Common myeloid progenitor, CD34-positive (primary cell): ENCODE measurements at regions not wholly inside any gene's neighbourhood (a gene's known extent, or its start where the extent isn't known, plus 50 kb on each side); places are given as distances from the start of the nearest gene placed in this dataset.

ENCODE experiments used
- CTCF ChIA-PET: fragments of 350-600 bp; sonication (Branson Sonifier 250); formaldehyde crosslinking; loops from one replicate; lab custom pipeline; 2021; ENCODE audit warnings: antibody characterized with exemption; lab: Charles Lee
- POLR2A ChIA-PET: fragments of 350-600 bp; sonication (Branson Sonifier 250); formaldehyde crosslinking; loops from one replicate; lab custom pipeline; 2021; ENCODE audit warnings: antibody characterized with exemption; lab: Charles Lee
- DNase-seq, 3 donors: peaks; one replicate each; pipeline versions ENCODE4 v3.0.0 to v3.0.0-alpha.2; 2013
- H3K27ac ChIP-seq, 2 experiments: 1 replicate in 1 of 2; 2 replicates in 1 of 2; pipeline ENCODE4 v1.7.0; 2013; ENCODE audit warnings: inconsistent platforms in 2 of 2, low read length in 2 of 2, mild to moderate bottlenecking in 2 of 2, low read depth in 1 of 2, moderate library complexity in 1 of 2; ENCODE audit not compliant: severe bottlenecking in 2 of 2, insufficient read depth in 1 of 2, poor library complexity in 1 of 2
- H3K27me3 ChIP-seq, 5 experiments: replicated peaks in 2 of 5; 1 replicate in 3 of 5; 2 replicates in 2 of 5; pipeline versions ENCODE4 v1.6.1 to v1.7.0; 2013; ENCODE audit warnings: low read length in 4 of 5, mild to moderate bottlenecking in 2 of 5, moderate library complexity in 2 of 5, inconsistent platforms in 1 of 5; ENCODE audit not compliant: insufficient read depth in 5 of 5, control insufficient read depth in 4 of 5
- H3K36me3 ChIP-seq, 4 experiments: 1 replicate in 2 of 4; 2 replicates in 2 of 4; pipeline versions ENCODE4 v1.6.1 to v1.7.0; 2013; ENCODE audit warnings: low read length in 3 of 4, control low read depth in 1 of 4, mild to moderate bottlenecking in 1 of 4; ENCODE audit not compliant: control insufficient read depth in 4 of 4, insufficient read depth in 4 of 4
- H3K4me1 ChIP-seq, 4 experiments: 1 replicate in 3 of 4; 2 replicates in 1 of 4; pipeline versions ENCODE4 v1.6.1 to v1.7.1; 2013; ENCODE audit warnings: low read length in 3 of 4, mild to moderate bottlenecking in 3 of 4, control low read depth in 1 of 4, inconsistent platforms in 1 of 4, moderate library complexity in 1 of 4; ENCODE audit not compliant: control insufficient read depth in 4 of 4, insufficient read depth in 4 of 4; ENCODE audit errors: control extremely low read depth in 1 of 4
- H3K4me3 ChIP-seq, 7 experiments: 1 replicate in 4 of 7; 2 replicates in 3 of 7; pipeline versions ENCODE4 v1.5.1 to v1.7.0; 2013; ENCODE audit warnings: mild to moderate bottlenecking in 7 of 7, low read length in 6 of 7, moderate library complexity in 6 of 7, inconsistent platforms in 2 of 7, low read depth in 2 of 7, control low read depth in 1 of 7; ENCODE audit not compliant: insufficient read depth in 4 of 7, control insufficient read depth in 1 of 7; ENCODE audit errors: extremely low read depth in 1 of 7
- H3K9me3 ChIP-seq, 5 experiments: 1 replicate in 4 of 5; 2 replicates in 1 of 5; pipeline versions ENCODE4 v1.6.1 to v1.7.1; 2013; ENCODE audit warnings: low read length in 4 of 5, mild to moderate bottlenecking in 2 of 5, inconsistent platforms in 1 of 5, low read depth in 1 of 5, moderate library complexity in 1 of 5; ENCODE audit not compliant: control insufficient read depth in 4 of 5, insufficient read depth in 2 of 5; ENCODE audit errors: control extremely low read depth in 1 of 5
- WGBS: methylation state at CpG from one replicate; pipeline ENCODE4 v1.1.5; 2013; ENCODE audit not compliant: insufficient coverage; 5-methylcytosine and 5-hydroxymethylcytosine counted together

DNA sequence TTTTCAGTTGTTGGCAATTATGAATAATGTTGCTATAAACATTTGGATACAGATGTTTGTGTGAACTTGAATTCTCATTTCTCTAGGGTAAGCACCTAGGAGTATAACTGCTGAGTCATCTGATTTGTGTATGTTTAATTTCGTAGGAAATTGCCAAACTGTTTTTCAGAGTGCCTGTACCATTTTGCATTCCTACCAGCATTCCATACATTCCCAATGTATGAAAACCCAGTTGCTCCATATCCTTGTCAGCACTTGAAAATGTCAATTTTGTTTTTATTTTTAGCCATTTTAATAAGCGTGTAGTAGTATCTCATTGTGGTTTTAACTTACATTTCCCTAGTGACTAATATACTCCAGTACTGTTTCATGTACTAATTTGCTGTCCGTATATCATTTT, 98.5 kb upstream of the TSC22D2 start:
- Histone ChIP-seq H3K27me3 (no peaks in the 10 kb centered on the region), H3K27ac (no peak overlapping the region), H3K4me1 (no peaks in the 10 kb centered on the region), H3K9me3 (no peaks in the 10 kb centered on the region), H3K4me3 (no peak overlapping the region), H3K36me3 (no peaks in the 10 kb centered on the region)
- CTCF ChIA-PET: no interaction called here
- 100% methylated on average over 1 of the region's 3 CpGs for WGBS
- no peak for DNase-seq
- POLR2A ChIA-PET: no interaction called here

DNA sequence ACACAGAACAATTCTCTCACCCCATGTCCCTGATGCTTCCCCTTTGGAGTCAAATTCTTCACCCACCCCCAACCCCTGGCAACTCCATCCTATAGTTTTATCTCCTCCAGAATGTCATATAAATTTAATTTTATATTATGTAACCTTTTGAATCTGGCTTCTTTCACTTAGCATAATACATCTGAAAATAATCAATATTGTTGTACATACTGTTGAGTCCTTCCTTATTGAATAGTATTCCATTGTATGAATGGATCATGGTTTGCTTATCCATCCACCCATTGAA, 98.9 kb upstream of the TSC22D2 start:
- Histone ChIP-seq H3K4me1 (no peaks in the 10 kb centered on the region), H3K27ac (no peak overlapping the region), H3K9me3 (no peaks in the 10 kb centered on the region), H3K27me3 (no peaks in the 10 kb centered on the region), H3K4me3 (no peak overlapping the region), H3K36me3 (no peaks in the 10 kb centered on the region)
- ChIA-PET POLR2A (no interaction called here), CTCF (no interaction called here)
- DNase-seq: no peak

DNA sequence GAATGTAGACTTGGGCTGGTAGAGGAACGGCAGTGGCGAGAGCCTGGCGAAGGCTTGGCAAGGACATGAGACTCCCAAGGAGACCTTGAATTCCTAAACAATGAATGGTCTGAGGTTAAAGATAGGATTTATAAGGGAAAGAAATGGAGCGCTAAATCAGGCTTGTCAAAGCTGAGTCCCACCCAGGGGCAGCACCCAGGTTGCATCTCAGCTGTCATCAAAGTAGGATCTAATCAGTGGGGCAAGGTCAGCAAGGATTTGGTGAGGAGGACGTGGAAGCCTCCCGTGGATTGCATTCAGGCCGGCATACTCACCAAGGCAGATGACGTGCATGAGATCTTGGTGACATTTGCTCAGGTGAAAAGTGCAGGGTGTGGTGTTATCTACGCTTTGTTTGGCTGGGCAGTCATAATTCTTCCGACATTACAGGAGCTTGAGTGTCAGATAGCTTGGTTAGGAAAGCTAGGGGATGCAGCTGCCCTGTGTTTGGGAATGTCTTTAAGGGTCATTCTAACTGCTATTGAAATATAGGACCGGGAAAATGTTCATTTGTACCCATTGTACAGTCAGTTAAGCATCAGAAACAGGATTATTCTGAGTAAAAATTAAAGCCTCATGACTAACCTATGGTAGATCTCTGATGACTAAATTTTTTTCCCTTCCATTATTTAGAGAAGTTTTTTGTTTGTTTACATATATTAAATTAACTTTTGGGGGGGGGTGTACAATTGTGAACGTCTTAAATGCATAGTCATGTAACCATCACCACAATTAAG, 99.4 kb upstream of the TSC22D2 start:
- H3K4me1 ChIP-seq: no peaks in the 10 kb centered on the region
- WGBS: 96% methylated on average over 11 of the region's 12 CpGs
- H3K9me3 ChIP-seq: no peaks in the 10 kb centered on the region
- DNase-seq: no peak
- no peak overlapping the region for H3K27ac ChIP-seq
- no peaks in the 10 kb centered on the region for H3K36me3 ChIP-seq
- POLR2A ChIA-PET: no interaction called here
- H3K4me3 ChIP-seq: no peak overlapping the region
- CTCF ChIA-PET: no interaction called here
- H3K27me3 ChIP-seq: no peaks in the 10 kb centered on the region

DNA sequence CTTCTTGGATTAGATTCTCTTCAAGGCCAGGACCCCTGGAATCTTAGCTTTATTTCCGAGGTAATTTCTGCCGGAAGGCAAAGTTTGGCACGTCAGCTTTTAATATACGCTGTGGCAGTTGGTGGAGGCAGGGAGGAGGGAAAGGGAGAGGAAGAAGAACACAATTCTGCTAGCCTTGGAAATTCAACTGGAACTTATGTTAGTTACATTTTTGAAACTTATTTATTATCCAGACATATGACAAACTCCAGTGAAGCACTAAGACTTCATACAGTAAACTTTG, 100.1 kb upstream of the TSC22D2 start:
- ChIA-PET POLR2A (no interaction called here), CTCF (no interaction called here)
- H3K4me3 ChIP-seq: no peak overlapping the region
- H3K36me3 ChIP-seq: no peaks in the 10 kb centered on the region
- WGBS: 100% methylated on average over 1 of the region's 4 CpGs
- H3K27ac ChIP-seq: no peak overlapping the region
- no peaks in the 10 kb centered on the region for H3K4me1 ChIP-seq
- H3K27me3 ChIP-seq: no peaks in the 10 kb centered on the region
- DNase-seq: no peak
- no peaks in the 10 kb centered on the region for H3K9me3 ChIP-seq

DNA sequence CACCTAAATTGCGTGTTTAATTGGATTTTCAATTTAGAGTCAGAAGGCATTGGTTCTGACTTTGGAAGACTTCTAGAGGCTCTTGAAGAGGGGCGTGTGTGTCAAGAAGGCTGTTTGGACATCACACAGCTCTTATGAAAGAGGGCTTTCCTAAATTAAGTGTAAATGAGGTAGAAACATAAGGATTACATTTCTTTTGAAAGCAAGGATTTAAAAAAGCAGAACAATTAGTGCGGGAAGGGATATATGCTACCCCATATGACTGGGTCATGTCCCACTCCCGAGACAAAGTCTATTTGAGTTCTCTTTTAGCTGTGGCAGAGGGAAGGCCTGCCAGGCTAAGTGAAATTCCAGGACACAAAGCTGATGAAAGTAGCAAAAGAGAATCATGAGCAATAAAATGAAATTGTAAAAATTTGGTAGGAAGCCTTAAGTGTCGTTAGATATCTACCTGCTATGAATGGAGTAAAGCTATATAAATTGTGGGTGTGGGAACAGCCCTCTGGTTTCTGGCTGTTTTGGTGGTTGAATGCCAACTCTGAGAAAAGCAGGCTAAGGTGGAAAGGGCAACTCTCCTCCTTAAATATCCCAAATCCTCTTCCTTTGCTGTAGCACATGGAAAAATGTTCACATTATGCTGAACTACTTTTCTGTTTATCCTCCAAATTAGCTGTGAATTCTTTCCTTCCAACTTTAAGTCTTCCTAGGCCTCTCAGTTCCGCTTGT, 100.6 kb upstream of the TSC22D2 start:
- 82% methylated on average over 5 of the region's 6 CpGs for WGBS

DNA sequence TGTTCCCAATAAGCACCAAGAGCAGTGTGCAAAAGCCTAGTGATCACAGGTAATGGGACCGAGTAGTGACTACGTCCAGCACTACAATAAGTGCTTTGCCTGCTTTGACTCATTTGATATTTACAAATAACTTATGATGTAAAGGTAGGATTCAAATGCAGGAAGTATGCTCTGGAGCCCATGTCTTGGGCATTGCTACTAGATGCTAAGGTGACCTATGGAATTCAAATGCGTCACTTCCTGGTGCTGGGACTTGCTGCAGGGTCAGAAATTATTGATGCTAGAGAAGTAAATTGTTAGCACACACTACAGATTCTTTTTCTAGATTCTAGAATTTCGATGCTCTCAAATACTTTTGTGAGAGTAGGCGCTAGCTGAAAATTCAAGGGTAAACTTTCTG, 101.2 kb upstream of the TSC22D2 start:
- H3K36me3 ChIP-seq: no peaks in the 10 kb centered on the region
- no peaks in the 10 kb centered on the region for H3K9me3 ChIP-seq
- no peak for DNase-seq
- no peak overlapping the region for H3K4me3 ChIP-seq
- no peaks in the 10 kb centered on the region for H3K27me3 ChIP-seq
- 70% methylated on average over 2 of the region's 5 CpGs for WGBS
- H3K4me1 ChIP-seq: no peaks in the 10 kb centered on the region
- CTCF ChIA-PET: interaction anchor here (0.8 kb wide), 2 partner anchors 10 to 13 kb away, joined by 3 read pairs; no protein-coding TSS in a partner anchor
- POLR2A ChIA-PET: no interaction called here
- no peak overlapping the region for H3K27ac ChIP-seq

More for the DNA sequence above, 100.6 kb upstream of the TSC22D2 start:
- no peak for DNase-seq
- Histone ChIP-seq H3K4me1 (no peaks in the 10 kb centered on the region), H3K36me3 (no peaks in the 10 kb centered on the region), H3K27me3 (no peaks in the 10 kb centered on the region), H3K27ac (no peak overlapping the region), H3K4me3 (no peak overlapping the region), H3K9me3 (no peaks in the 10 kb centered on the region)
- ChIA-PET POLR2A (no interaction called here), CTCF (interaction anchor here (0.8 kb wide), 1 partner anchor 13 kb away, joined by 3 read pairs; no protein-coding TSS in a partner anchor)

DNA sequence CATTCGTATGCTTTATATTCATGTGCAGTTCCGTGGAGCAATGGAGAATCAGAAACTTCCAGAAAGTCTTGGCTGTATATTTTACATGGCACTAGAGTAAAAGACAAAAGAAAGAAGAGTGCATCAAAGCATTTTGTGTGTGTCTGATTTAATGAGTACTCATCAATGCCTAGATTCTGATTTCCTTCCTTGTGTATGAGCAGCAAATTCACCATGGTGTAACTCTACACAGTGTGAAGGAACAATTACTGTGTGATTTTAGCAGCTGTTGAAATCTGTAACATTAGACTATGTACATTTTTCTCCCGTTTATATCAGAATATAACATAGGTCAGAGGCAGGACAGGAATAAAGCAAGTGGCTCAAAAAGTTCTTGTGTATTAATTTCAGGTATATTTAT, 102.0 kb upstream of the TSC22D2 start:
- ChIA-PET CTCF (interaction anchor here (0.8 kb wide), 1 partner anchor 10 kb away, joined by 3 read pairs; no protein-coding TSS in a partner anchor), POLR2A (no interaction called here)
- H3K9me3 ChIP-seq: no peaks in the 10 kb centered on the region
- no peaks in the 10 kb centered on the region for H3K36me3 ChIP-seq
- no peaks in the 10 kb centered on the region for H3K27me3 ChIP-seq
- H3K4me3 ChIP-seq: no peak overlapping the region
- H3K27ac ChIP-seq: no peak overlapping the region
- 74% methylated on average over 2 of the region's 3 CpGs for WGBS
- H3K4me1 ChIP-seq: peaks cover 0 to 6% (median 5%) of the 10 kb centered on the region in 4 experiments
- DNase-seq: no peak
